ENCODE measurements at regions not wholly inside any gene's neighbourhood (a gene's known extent, or its start where the extent isn't known, plus 50 kb on each side); places are given as distances from the start of the nearest gene placed in this dataset.

GRCh38 chr17:15177343-15177742, 87.8 kb downstream of the PMP22 start:
- no peak for DNase-seq

- no peak for DNase-seq
Observed at GRCh38 chr17:15175356-15175755, 89.8 kb downstream of the PMP22 start.

GRCh38 chr17:15171167-15172047, 93.7 kb downstream of the PMP22 start:
- DNase-seq: no peak

GRCh38 chr17:15169676-15170075, 95.5 kb downstream of the PMP22 start:
- no peak for DNase-seq

GRCh38 chr17:15168379-15168778, 96.7 kb downstream of the PMP22 start:
- DNase-seq: no peak

GRCh38 chr17:15161395-15161794, 103.7 kb downstream of the PMP22 start:
- no peak for DNase-seq

- no peak for DNase-seq
Observed at GRCh38 chr17:15157051-15157450, 108.1 kb downstream of the PMP22 start.

- DNase-seq: no peak
Observed at GRCh38 chr17:15154618-15155017, 110.5 kb downstream of the PMP22 start.

- no peak for DNase-seq
Observed at GRCh38 chr17:15145621-15146020, 119.5 kb downstream of the PMP22 start.

GRCh38 chr17:15143524-15143923, 121.6 kb downstream of the PMP22 start:
- DNase-seq: no peak

- DNase-seq: no peak
Observed at GRCh38 chr17:15134363-15134762, 130.8 kb downstream of the PMP22 start.

- no peak for DNase-seq
Observed at GRCh38 chr17:15133826-15134225, 131.3 kb downstream of the PMP22 start.

GRCh38 chr17:15133143-15133542, 132.0 kb downstream of the PMP22 start:
- DNase-seq: no peak

- DNase-seq: no peak
Observed at GRCh38 chr17:15130426-15130825, 134.7 kb downstream of the PMP22 start.

- DNase-seq: no peak
Observed at GRCh38 chr17:15129986-15130385, 135.1 kb downstream of the PMP22 start.

- no peak for DNase-seq
Observed at GRCh38 chr17:15124746-15125145, 140.4 kb downstream of the PMP22 start.

GRCh38 chr17:15124264-15124595, 140.9 kb downstream of the PMP22 start:
- DNase-seq: no peak

GRCh38 chr17:15123593-15124263, 141.4 kb downstream of the PMP22 start:
- no peak for DNase-seq

GRCh38 chr17:15122857-15123256, 142.3 kb downstream of the PMP22 start:
- DNase-seq: no peak

- DNase-seq: no peak
Observed at GRCh38 chr17:15121426-15121825, 143.7 kb downstream of the PMP22 start.

GRCh38 chr17:15119968-15120367, 145.2 kb downstream of the PMP22 start:
- DNase-seq: no peak

- no peak for DNase-seq
Observed at GRCh38 chr17:15117239-15117638, 147.9 kb downstream of the PMP22 start.

- DNase-seq: no peak
Observed at GRCh38 chr17:15112846-15113617, 152.1 kb downstream of the PMP22 start.

GRCh38 chr17:15109608-15110007, 155.5 kb downstream of the PMP22 start:
- DNase-seq: no peak

Data from activated CD4-positive, CD25-positive, alpha-beta regulatory T cell (primary cell).